H9 (cell line): ENCODE measurements at regions not wholly inside any gene's neighbourhood (a gene's known extent, or its start where the extent isn't known, plus 50 kb on each side); places are given as distances from the start of the nearest gene placed in this dataset.

ENCODE experiments used
- DNase-seq: peaks from one replicate; pipeline ENCODE4 v3.0.0-alpha.2; 2017
- H2AFZ ChIP-seq: one replicate; pipeline ENCODE4 v1.6.1; 2013; ENCODE audit warnings: mild to moderate bottlenecking, low read length, control low read depth, moderate library complexity
- H2AK5ac ChIP-seq: 2 replicates; pipeline ENCODE4 v1.6.1; 2013; ENCODE audit warnings: low read length, control low read depth, mixed read lengths; ENCODE audit not compliant: insufficient read length
- H2BK120ac ChIP-seq: one replicate; pipeline ENCODE4 v1.6.1; 2013; ENCODE audit warnings: low read depth, mild to moderate bottlenecking, low read length, control low read depth, inconsistent platforms; ENCODE audit not compliant: poor library complexity, severe bottlenecking
- H2BK12ac ChIP-seq: 2 replicates; pipeline ENCODE4 v1.6.1; 2013; ENCODE audit warnings: low read length, control low read depth, mixed read lengths, low read depth; ENCODE audit not compliant: insufficient read length
- H2BK15ac ChIP-seq: 2 replicates; pipeline ENCODE4 v1.6.1; 2013; ENCODE audit warnings: low read depth, low read length, control low read depth
- H2BK20ac ChIP-seq: one replicate; pipeline ENCODE4 v1.6.1; 2013; ENCODE audit warnings: low read depth, mild to moderate bottlenecking, low read length, control low read depth, inconsistent platforms; ENCODE audit not compliant: poor library complexity, severe bottlenecking
- H2BK5ac ChIP-seq: 2 replicates; pipeline ENCODE4 v1.6.1; 2013; ENCODE audit warnings: low read length, control low read depth, mixed read lengths; ENCODE audit not compliant: insufficient read length
- H3K14ac ChIP-seq: 2 replicates; pipeline ENCODE4 v1.6.1; 2013; ENCODE audit warnings: low read length, control low read depth; ENCODE audit not compliant: insufficient read depth
- H3K18ac ChIP-seq: 2 replicates; pipeline ENCODE4 v1.6.1; 2013; ENCODE audit warnings: low read depth, mild to moderate bottlenecking, mixed read lengths, low read length, control low read depth; ENCODE audit not compliant: insufficient read length
- H3K23ac ChIP-seq: 2 replicates; pipeline ENCODE4 v1.6.1; 2013; ENCODE audit warnings: low read length, control low read depth, mixed read lengths, low read depth; ENCODE audit not compliant: insufficient read length
- H3K23me2 ChIP-seq: 2 replicates; pipeline ENCODE4 v1.6.1; 2013; ENCODE audit warnings: low read depth, mild to moderate bottlenecking, mixed read lengths, low read length, control low read depth; ENCODE audit not compliant: insufficient read length, poor library complexity, severe bottlenecking
- H3K27ac ChIP-seq: 2 replicates; pipeline ENCODE4 v1.5.1; 2013; ENCODE audit warnings: low read length, control low read depth, mixed read lengths, low read depth; ENCODE audit not compliant: insufficient read length
- H3K27me3 ChIP-seq: 2 replicates; pipeline ENCODE4 v1.6.1; 2013; ENCODE audit warnings: low read length, control low read depth, inconsistent platforms; ENCODE audit not compliant: insufficient read depth
- H3K4ac ChIP-seq: 2 replicates; pipeline ENCODE4 v1.6.1; 2013; ENCODE audit warnings: low read depth, mild to moderate bottlenecking, control low read depth, inconsistent platforms, low read length, moderate library complexity
- H3K4me1 ChIP-seq: 2 replicates; pipeline ENCODE4 v1.6.1; 2013; ENCODE audit warnings: low read length, control low read depth, inconsistent platforms; ENCODE audit not compliant: insufficient read depth
- H3K4me2 ChIP-seq: 2 replicates; pipeline ENCODE4 v1.6.1; 2013; ENCODE audit warnings: low read length, control low read depth, mixed read lengths; ENCODE audit not compliant: insufficient read length, insufficient read depth
- H3K56ac ChIP-seq: 2 replicates; pipeline ENCODE4 v1.6.1; 2013; ENCODE audit warnings: low read depth, mild to moderate bottlenecking, mixed read lengths, low read length, control low read depth; ENCODE audit not compliant: insufficient read length
- H3K79me1 ChIP-seq: 2 replicates; pipeline ENCODE4 v1.6.1; 2013; ENCODE audit warnings: low read depth, mild to moderate bottlenecking, moderate library complexity, low read length, control low read depth, inconsistent platforms; ENCODE audit not compliant: insufficient read depth, poor library complexity, severe bottlenecking
- H3K79me2 ChIP-seq: 2 replicates; pipeline ENCODE4 v1.6.1; 2013; ENCODE audit warnings: low read length, control low read depth, inconsistent platforms; ENCODE audit not compliant: insufficient read depth
- H3K9ac ChIP-seq: 2 replicates; pipeline ENCODE4 v1.6.1; 2013; ENCODE audit warnings: low read length, control low read depth, mixed read lengths; ENCODE audit not compliant: insufficient read length; ENCODE audit errors: extremely low read depth
- H3K9me3 ChIP-seq: one replicate; pipeline ENCODE4 v1.6.1; 2013; ENCODE audit warnings: low read depth, low read length, inconsistent platforms; ENCODE audit not compliant: control insufficient read depth
- H3T11ph ChIP-seq: one replicate; pipeline ENCODE4 v1.6.1; 2013; ENCODE audit warnings: mild to moderate bottlenecking, low read length, control low read depth, inconsistent platforms
- H4K20me1 ChIP-seq: one replicate; pipeline ENCODE4 v1.6.1; 2013; ENCODE audit not compliant: control insufficient read depth, insufficient read length, insufficient read depth
- H4K5ac ChIP-seq: 2 replicates; pipeline ENCODE4 v1.6.1; 2013; ENCODE audit warnings: low read depth, mild to moderate bottlenecking, mixed read lengths, low read length, control low read depth; ENCODE audit not compliant: insufficient read length
- H4K8ac ChIP-seq: replicated peaks from 2 replicates; pipeline ENCODE4 v1.6.1; 2013; ENCODE audit warnings: low read length, control low read depth, mixed read lengths, low read depth; ENCODE audit not compliant: insufficient read length
- H4K91ac ChIP-seq: 2 replicates; pipeline ENCODE4 v1.6.1; 2013; ENCODE audit warnings: low read depth, mild to moderate bottlenecking, moderate library complexity, mixed read lengths, low read length, control low read depth; ENCODE audit not compliant: insufficient read length
- H3K27ac Mint-ChIP-seq, 3 experiments: 2 replicates in 2 of 3; 3 replicates in 1 of 3; pipeline ENCODE4 v1.8.0; 2020 to 2021; ENCODE audit warnings: mixed read lengths in 3 of 3, mild to moderate bottlenecking in 1 of 3, moderate library complexity in 1 of 3
- H3K27me3 Mint-ChIP-seq: 2 replicates; pipeline ENCODE4 v1.8.0; 2021; ENCODE audit warnings: low read depth, mild to moderate bottlenecking, moderate library complexity, mixed read lengths
- H3K36me3 Mint-ChIP-seq, 3 experiments: 2 replicates in 2 of 3; 3 replicates in 1 of 3; pipeline ENCODE4 v1.8.0; 2020 to 2021; ENCODE audit warnings: low read depth in 3 of 3, mixed read lengths in 3 of 3; ENCODE audit not compliant: insufficient read depth in 1 of 3
- H3K4me1 Mint-ChIP-seq, 2 experiments: 2 replicates each; pipeline ENCODE4 v1.8.0; 2020; ENCODE audit warnings: mixed read lengths in 2 of 2
- H3K4me3 Mint-ChIP-seq, 2 experiments: 2 replicates in 1 of 2; 3 replicates in 1 of 2; pipeline ENCODE4 v1.8.0; 2020 to 2021; ENCODE audit warnings: mild to moderate bottlenecking in 2 of 2, mixed read lengths in 2 of 2, moderate library complexity in 1 of 2
- H3K9me3 Mint-ChIP-seq, 2 experiments: 2 replicates in 1 of 2; 3 replicates in 1 of 2; pipeline ENCODE4 v1.8.0; 2020; ENCODE audit warnings: mild to moderate bottlenecking in 2 of 2, mixed read lengths in 2 of 2, moderate library complexity in 1 of 2
- CTCF ChIP-seq: fragments of 200-600 bp; sonication (generic); conservative IDR thresholded peaks from 3 replicates; pipeline ENCODE4 v1.8.0; 2021; ENCODE audit warnings: antibody characterized with exemption, mild to moderate bottlenecking
- WGBS: extraction: QIAGEN DNeasy Blood & Tissue Kit; methylation state at CpG from one replicate; pipeline ENCODE4 v1.1.7; 2013; ENCODE audit warnings: missing lambda C conversion rate, low lambda C conversion rate, mixed read lengths; ENCODE audit not compliant: insufficient read length; ENCODE audit errors: extremely low coverage; 5-methylcytosine and 5-hydroxymethylcytosine counted together

GRCh38 chr1:199733125-199733524, 294.4 kb upstream of the NR5A2 start:
- no peaks in the 10 kb centered on the region for H3K9me3 ChIP-seq
- no peak for TF ChIP-seq CTCF
- H3K4me2 ChIP-seq, result no peak overlapping the region
- no peak overlapping the region for H3K4ac ChIP-seq
- Mint-ChIP-seq H3K27me3 (no peaks in the 10 kb centered on the region), H3K4me1 (peaks cover 0 to 5% of the 10 kb centered on the region in 2 experiments; a peak in 2 of 4 replicates), H3K27ac (no peak overlapping the region), H3K4me3 (no peak overlapping the region), H3K36me3 (no peaks in the 10 kb centered on the region), H3K9me3 (no peaks in the 10 kb centered on the region; a peak in 1 of 5 replicates)
- no peak overlapping the region for H2BK12ac ChIP-seq
- no peak overlapping the region for H2AFZ ChIP-seq
- H2BK5ac ChIP-seq, result no peak overlapping the region
- H3T11ph ChIP-seq, result no peak overlapping the region
- H3K27me3 ChIP-seq, result no peaks in the 10 kb centered on the region
- H4K8ac ChIP-seq, result no peak overlapping the region
- H2BK15ac ChIP-seq, result no peak overlapping the region
- H2AK5ac ChIP-seq, result no peak overlapping the region
- WGBS, result no CpG with 5 or more reads among the region's 2 CpGs
- H3K56ac ChIP-seq, result no peak overlapping the region
- no peaks in the 10 kb centered on the region for H3K4me1 ChIP-seq
- no peak overlapping the region for H2BK120ac ChIP-seq
- no peak overlapping the region for H4K91ac ChIP-seq
- H2BK20ac ChIP-seq, result no peak overlapping the region
- H4K20me1 ChIP-seq, result no peaks in the 10 kb centered on the region
- no peak overlapping the region for H4K5ac ChIP-seq
- H3K27ac ChIP-seq, result no peak overlapping the region
- H3K23me2 ChIP-seq, result no peaks in the 10 kb centered on the region
- H3K23ac ChIP-seq, result no peak overlapping the region
- no peaks in the 10 kb centered on the region for H3K79me2 ChIP-seq
- no peak for DNase-seq
- no peak overlapping the region for H3K14ac ChIP-seq
- no peaks in the 10 kb centered on the region for H3K79me1 ChIP-seq
- H3K18ac ChIP-seq, result no peak overlapping the region
- no peak overlapping the region for H3K9ac ChIP-seq
